SK-N-SH (cell line): ENCODE measurements at regions not wholly inside any gene's neighbourhood (a gene's known extent, or its start where the extent isn't known, plus 50 kb on each side); places are given as distances from the start of the nearest gene placed in this dataset.
"Not testable (repeated sequence)": the region's sequence is repeated elsewhere in the genome, so short reads cannot be mapped to it uniquely, and the experiment has no call there.

Experiments
- CTCF ChIA-PET: fragments of 300-600, 350-600 bp; formaldehyde crosslinking; extraction: SDS; loops from one replicate; lab custom pipeline; 2021; lab: Yijun Ruan, JAX
- POLR2A ChIA-PET: fragments of 350-600 bp; sonication (Branson Sonifier 250); formaldehyde crosslinking; extraction: SDS; loops from one replicate; lab custom pipeline; 2020; ENCODE audit warnings: antibody characterized with exemption, inconsistent platforms; lab: Yijun Ruan, JAX
- DNase-seq: peaks from one replicate; pipeline ENCODE4 v3.0.0; 2012
- H2AFZ ChIP-seq: fragments of 200-600 bp; sonication (generic); 2 replicates; pipeline ENCODE4 v1.8.1; 2016; ENCODE audit warnings: antibody characterized with exemption, mild to moderate bottlenecking, low read depth
- H3F3A ChIP-seq: fragments of 200-600 bp; sonication (generic); replicated peaks from 2 replicates; pipeline ENCODE3; 2016; ENCODE audit warnings: antibody characterized with exemption, mild to moderate bottlenecking; ENCODE audit not compliant: insufficient read depth
- H3K27ac ChIP-seq, 2 experiments: fragments of 200-500 bp in 1 of 2; fragments of 200-600 bp in 1 of 2; sonication (Bioruptor generic) in 1 of 2; sonication (generic), shearing (Covaris generic) in 1 of 2; 2 replicates each; pipeline versions ENCODE4 v1.5.1 to v1.6.1; 2014 to 2016; ENCODE audit warnings: low read depth in 2 of 2, inconsistent platforms in 1 of 2, low read length in 1 of 2, mild to moderate bottlenecking in 1 of 2, mixed read lengths in 1 of 2
- H3K27me3 ChIP-seq: fragments of 200-600 bp; sonication (generic), shearing (Covaris generic); 2 replicates; pipeline ENCODE4 v1.6.1; 2016; ENCODE audit warnings: mixed run types; ENCODE audit not compliant: insufficient read depth
- H3K36me3 ChIP-seq, 2 experiments: fragments of 200-500 bp in 1 of 2; fragments of 200-600 bp in 1 of 2; sonication (Bioruptor generic) in 1 of 2; sonication (generic) in 1 of 2; replicated peaks in 1 of 2; 2 replicates each; pipeline versions ENCODE3 to v1.5.1; 2014 to 2016; ENCODE audit warnings: low read length in 1 of 2, mild to moderate bottlenecking in 1 of 2; ENCODE audit not compliant: insufficient read depth in 2 of 2, control insufficient read depth in 1 of 2
- H3K4me1 ChIP-seq, 2 experiments: fragments of 200-500 bp in 1 of 2; fragments of 200-600 bp in 1 of 2; sonication (Bioruptor generic) in 1 of 2; sonication (generic), shearing (Covaris generic) in 1 of 2; 2 replicates each; pipeline versions ENCODE4 v1.5.1 to v1.6.1; 2014 to 2016; ENCODE audit warnings: low read depth in 1 of 2, low read length in 1 of 2, mixed run types in 1 of 2; ENCODE audit not compliant: insufficient read depth in 2 of 2, control insufficient read depth in 1 of 2
- H3K4me2 ChIP-seq: fragments of 200-600 bp; sonication (generic), shearing (Covaris generic); 2 replicates; pipeline ENCODE4 v1.6.1; 2017; ENCODE audit warnings: mixed run types
- H3K4me3 ChIP-seq, 2 experiments: fragments of 200-500 bp in 1 of 2; fragments of 200-600 bp in 1 of 2; sonication (Bioruptor generic) in 1 of 2; sonication (generic), shearing (Covaris generic) in 1 of 2; 2 replicates each; pipeline versions ENCODE4 v1.5.1 to v1.8.1; 2014 to 2016; ENCODE audit warnings: low read depth in 2 of 2, inconsistent platforms in 1 of 2, low read length in 1 of 2, mild to moderate bottlenecking in 1 of 2, mixed read lengths in 1 of 2, moderate library complexity in 1 of 2
- H3K79me2 ChIP-seq: fragments of 200-600 bp; sonication (generic); 2 replicates; pipeline ENCODE4 v1.8.1; 2017; ENCODE audit warnings: mild to moderate bottlenecking; ENCODE audit not compliant: insufficient read depth
- H3K9ac ChIP-seq: fragments of 200-600 bp; sonication (generic); 2 replicates; pipeline ENCODE4 v1.6.1; 2017; ENCODE audit warnings: mixed run types
- H3K9me2 ChIP-seq: fragments of 200-600 bp; sonication (generic); 2 replicates; pipeline ENCODE4 v1.6.1; 2017; ENCODE audit warnings: mixed run types
- H3K9me3 ChIP-seq: fragments of 200-600 bp; sonication (generic); 2 replicates; pipeline ENCODE4 v1.6.1; 2017; ENCODE audit warnings: mixed run types, mild to moderate bottlenecking, moderate library complexity
- H4K20me1 ChIP-seq: fragments of 200-600 bp; sonication (generic); 2 replicates; pipeline ENCODE4 v1.6.1; 2017; ENCODE audit warnings: mild to moderate bottlenecking, mixed run types; ENCODE audit not compliant: insufficient read depth
- EZH2phosphoT487 ChIP-seq: fragments of 200-600 bp; sonication (generic); IDR thresholded peaks from 2 replicates; pipeline ENCODE4 v1.6.1; 2017; ENCODE audit warnings: low read depth, mixed run types, mild to moderate bottlenecking, antibody characterized with exemption, moderate library complexity, borderline replicate concordance
- FOSL2 ChIP-seq: IDR thresholded peaks from 2 replicates; pipeline ENCODE4 v1.4.0; 2012; ENCODE audit warnings: low read depth, mild to moderate bottlenecking, moderate library complexity, borderline replicate concordance
- FOXM1 ChIP-seq: IDR thresholded peaks from 2 replicates; pipeline ENCODE4 v1.4.0; 2012; ENCODE audit warnings: low read depth, mild to moderate bottlenecking
- JUND ChIP-seq: IDR thresholded peaks from 2 replicates; pipeline ENCODE4 v1.4.0; 2012
- MEF2A ChIP-seq: IDR thresholded peaks from 2 replicates; pipeline ENCODE4 v1.4.0; 2012; ENCODE audit warnings: low read depth, borderline replicate concordance
- MXI1 ChIP-seq: IDR thresholded peaks from 2 replicates; pipeline ENCODE4 v1.6.1; 2012; ENCODE audit warnings: mild to moderate bottlenecking, low read depth, low read length, improper control_type of control experiment
- NFIC ChIP-seq: IDR thresholded peaks from 2 replicates; pipeline ENCODE4 v1.4.0; 2012; ENCODE audit warnings: borderline replicate concordance
- PBX3 ChIP-seq: IDR thresholded peaks from 2 replicates; pipeline ENCODE4; 2012
- POLR2AphosphoS5 ChIP-seq: IDR thresholded peaks from 2 replicates; pipeline ENCODE4 v1.6.1; 2012; ENCODE audit warnings: low read depth, low read length
- REST ChIP-seq: IDR thresholded peaks from 2 replicates; pipeline ENCODE4 v1.6.1; 2012; ENCODE audit warnings: mild to moderate bottlenecking, low read depth, low read length, moderate library complexity
- RXRA ChIP-seq: IDR thresholded peaks from 2 replicates; pipeline ENCODE4 v1.4.0; 2012; ENCODE audit warnings: low read depth, mild to moderate bottlenecking, borderline replicate concordance
- TAF1 ChIP-seq: IDR thresholded peaks from 2 replicates; pipeline ENCODE4 v1.6.1; 2012; ENCODE audit warnings: low read depth, mild to moderate bottlenecking, low read length, moderate library complexity, borderline replicate concordance
- TEAD4 ChIP-seq: IDR thresholded peaks from 2 replicates; pipeline ENCODE4 v1.4.0; 2012; ENCODE audit warnings: mild to moderate bottlenecking, borderline replicate concordance; ENCODE audit not compliant: insufficient read depth
- USF2 ChIP-seq: fragments of 150-350 bp; IDR thresholded peaks from 2 replicates; pipeline ENCODE4 v1.6.1; 2017; ENCODE audit warnings: antibody characterized with exemption, low read length, low read depth, borderline replicate concordance
- WGBS: methylation state at CpG from one replicate; pipeline ENCODE4 v1.1.6; 2017; ENCODE audit warnings: low lambda C conversion rate; 5-methylcytosine and 5-hydroxymethylcytosine counted together

GRCh38 chr5:2352101-2352861 is 399.2 kb downstream of the IRX2 start (continued):
- TF ChIP-seq REST: no peak
- no peak for TF ChIP-seq FOXM1
- no peak for TF ChIP-seq USF2
- no peak for TF ChIP-seq RXRA

- 2% methylated on average over 1 of the region's 1 CpG for WGBS
- H3K27me3 ChIP-seq, H3K4me1 ChIP-seq, DNase-seq, H3K4me2 ChIP-seq, H3K9me2 ChIP-seq, CTCF ChIA-PET, POLR2A ChIA-PET, H3K36me3 ChIP-seq, H3K27ac ChIP-seq, H3K4me3 ChIP-seq, H3K9ac ChIP-seq, H4K20me1 ChIP-seq, H2AFZ ChIP-seq, H3K9me3 ChIP-seq, H3K79me2 ChIP-seq, H3F3A ChIP-seq: not testable (repeated sequence)
Observed at GRCh38 chr5:2349768-2350167, 401.7 kb downstream of the IRX2 start.

- no peaks in the 10 kb centered on the region for H3K36me3 ChIP-seq
- no peak overlapping the region for H3K4me2 ChIP-seq
- H3K27ac ChIP-seq: no peak overlapping the region
- no peaks in the 10 kb centered on the region for H3K79me2 ChIP-seq
- no peaks in the 10 kb centered on the region for H3K9me2 ChIP-seq
- DNase-seq: no peak
- H4K20me1 ChIP-seq: no peaks in the 10 kb centered on the region
- peaks cover 41% of the 10 kb centered on the region; the same call in 1 of the 2 replicates for H3K27me3 ChIP-seq
- TF ChIP-seq EZH2phosphoT487: no peak
- no peak for TF ChIP-seq PBX3
- TF ChIP-seq FOSL2: no peak
- TF ChIP-seq MEF2A: no peak
- no peak for TF ChIP-seq TEAD4
- no peak for TF ChIP-seq MXI1
- no peak for TF ChIP-seq NFIC
- TF ChIP-seq JUND: no peak
- TF ChIP-seq TAF1: no peak
- no peak for TF ChIP-seq POLR2AphosphoS5
- TF ChIP-seq, all 33 proteins: peak for 0
- Histone ChIP-seq H3K4me1 (no peaks in the 10 kb centered on the region), H3K9me3 (no peaks in the 10 kb centered on the region), H3K4me3 (no peak overlapping the region), H2AFZ (no peak overlapping the region), H3K9ac (no peak overlapping the region), H3F3A (no peaks in the 10 kb centered on the region)
- ChIA-PET CTCF (no interaction called here), POLR2A (no interaction called here)
- 3% methylated on average over 13 of the region's 20 CpGs for WGBS
Observed at GRCh38 chr5:2338686-2339085, 412.8 kb downstream of the IRX2 start.
